Type B pancreatic cell (in vitro differentiated cells): ENCODE measurements at regions not wholly inside any gene's neighbourhood (a gene's known extent, or its start where the extent isn't known, plus 50 kb on each side); places are given as distances from the start of the nearest gene placed in this dataset.

Source experiments
- DNase-seq: peaks from one replicate; pipeline ENCODE4 v3.0.0; 2021; ENCODE audit warnings: mixed read lengths; ENCODE audit not compliant: unreplicated experiment; ENCODE audit errors: extremely low spot score
- H3K27ac Mint-ChIP-seq: 2 replicates; pipeline ENCODE4 v1.8.0; 2021; ENCODE audit warnings: mild to moderate bottlenecking, mixed read lengths
- H3K27me3 Mint-ChIP-seq: 2 replicates; pipeline ENCODE4 v1.8.0; 2021; ENCODE audit warnings: mixed read lengths
- H3K36me3 Mint-ChIP-seq: 2 replicates; pipeline ENCODE4 v1.8.0; 2021; ENCODE audit warnings: mixed read lengths
- H3K4me1 Mint-ChIP-seq: one replicate; pipeline ENCODE4 v1.8.0; 2021; ENCODE audit warnings: mixed read lengths; ENCODE audit not compliant: unreplicated experiment
- H3K4me3 Mint-ChIP-seq: 2 replicates; pipeline ENCODE4 v1.8.0; 2021; ENCODE audit warnings: mild to moderate bottlenecking, mixed read lengths
- H3K9me3 Mint-ChIP-seq: 2 replicates; pipeline ENCODE4 v1.8.0; 2021; ENCODE audit warnings: mixed read lengths
- CTCF ChIP-seq: fragments of 200-600 bp; sonication (generic); conservative IDR thresholded peaks from 2 replicates; pipeline ENCODE4 v1.5.0; 2021; ENCODE audit warnings: antibody characterized with exemption, mild to moderate bottlenecking

GRCh38 chr4:95981591-95981990 is 141.7 kb downstream of the PDHA2 start:
- H3K36me3 Mint-ChIP-seq: no peaks in the 10 kb centered on the region
- TF ChIP-seq CTCF: no peak
- peaks cover 8% of the 10 kb centered on the region for H3K4me1 Mint-ChIP-seq
- H3K9me3 Mint-ChIP-seq: peaks cover 11% of the 10 kb centered on the region
- DNase-seq: no peak
- no peak overlapping the region for H3K27ac Mint-ChIP-seq
- H3K27me3 Mint-ChIP-seq: peaks cover 26% of the 10 kb centered on the region
- H3K4me3 Mint-ChIP-seq: no peak overlapping the region

- H3K4me3 Mint-ChIP-seq: no peak overlapping the region
- DNase-seq: no peak
Measured at GRCh38 chr4:95982516-95982915, 142.6 kb downstream of the PDHA2 start.

GRCh38 chr4:95984081-95984480 is 144.2 kb downstream of the PDHA2 start:
- H3K27me3 Mint-ChIP-seq: peaks cover 21% of the 10 kb centered on the region
- H3K9me3 Mint-ChIP-seq: peaks cover 7% of the 10 kb centered on the region
- no peak overlapping the region for H3K4me3 Mint-ChIP-seq
- H3K36me3 Mint-ChIP-seq: no peaks in the 10 kb centered on the region
- DNase-seq: no peak
- no peak for TF ChIP-seq CTCF
- H3K27ac Mint-ChIP-seq: no peak overlapping the region
- H3K4me1 Mint-ChIP-seq: peaks cover 5% of the 10 kb centered on the region

More at GRCh38 chr4:95982516-95982915, 142.6 kb downstream of the PDHA2 start:
- Mint-ChIP-seq H3K36me3 (no peaks in the 10 kb centered on the region), H3K27ac (no peak overlapping the region), H3K27me3 (peaks cover 25% of the 10 kb centered on the region), H3K9me3 (peaks cover 7% of the 10 kb centered on the region), H3K4me1 (peaks cover 5% of the 10 kb centered on the region)
- no peak for TF ChIP-seq CTCF

GRCh38 chr4:95985051-95985450 is 145.2 kb downstream of the PDHA2 start:
- H3K4me1 Mint-ChIP-seq: peaks cover 5% of the 10 kb centered on the region
- no peak overlapping the region for H3K4me3 Mint-ChIP-seq
- H3K9me3 Mint-ChIP-seq: peaks cover 7% of the 10 kb centered on the region
- H3K27ac Mint-ChIP-seq: no peak overlapping the region
- DNase-seq: no peak
- no peak for TF ChIP-seq CTCF
- peaks cover 14% of the 10 kb centered on the region for H3K27me3 Mint-ChIP-seq
- H3K36me3 Mint-ChIP-seq: no peaks in the 10 kb centered on the region

GRCh38 chr4:95985791-95986550 is 146.1 kb downstream of the PDHA2 start:
- no peak overlapping the region for H3K27ac Mint-ChIP-seq
- no peaks in the 10 kb centered on the region for H3K36me3 Mint-ChIP-seq
- peaks cover 4% of the 10 kb centered on the region for H3K4me1 Mint-ChIP-seq
- no peak for TF ChIP-seq CTCF
- peaks cover 13% of the 10 kb centered on the region for H3K27me3 Mint-ChIP-seq
- peaks cover 7% of the 10 kb centered on the region for H3K9me3 Mint-ChIP-seq
- no peak for DNase-seq
- H3K4me3 Mint-ChIP-seq: no peak overlapping the region
